Suppressor macrophage treated with lipopolysaccharide for 1 hour (primary cell): ENCODE measurements at regions not wholly inside any gene's neighbourhood (a gene's known extent, or its start where the extent isn't known, plus 50 kb on each side); places are given as distances from the start of the nearest gene placed in this dataset.
"Not testable (repeated sequence)": the region's sequence is repeated elsewhere in the genome, so short reads cannot be mapped to it uniquely, and the experiment has no call there.

Source experiments
- DNase-seq, 3 donors: peaks; one replicate each; pipeline ENCODE4 v3.0.0-alpha.2; 2020 to 2022

- no peak for DNase-seq
Observed at GRCh38 chr5:167918184-167918812, 373.1 kb upstream of the WWC1 start.

GRCh38 chr5:167918813-167919483 lies 372.5 kb upstream of the WWC1 start:
- no peak for DNase-seq

- peak; percentile 50 to 71 (median 69) for DNase-seq
Observed at GRCh38 chr5:167920589-167920988, 370.9 kb upstream of the WWC1 start.

- DNase-seq = peak in 2 of 3 donors; percentile 25 to 33
Observed at GRCh38 chr5:167921796-167922195, 369.6 kb upstream of the WWC1 start.

GRCh38 chr5:167923396-167923795 lies 368.0 kb upstream of the WWC1 start:
- DNase-seq = no peak

- no peak for DNase-seq
Observed at GRCh38 chr5:167929841-167930240, 361.6 kb upstream of the WWC1 start.

- DNase-seq = no peak
Observed at GRCh38 chr5:167934551-167934971, 356.9 kb upstream of the WWC1 start.

- no peak for DNase-seq
Observed at GRCh38 chr5:167936022-167936421, 355.4 kb upstream of the WWC1 start.

- DNase-seq = no peak
Observed at GRCh38 chr5:167936944-167937634, 354.4 kb upstream of the WWC1 start.

GRCh38 chr5:167937635-167937998 lies 353.8 kb upstream of the WWC1 start:
- DNase-seq = peak; percentile 3 to 19 (median 14)

GRCh38 chr5:167939686-167940085 lies 351.8 kb upstream of the WWC1 start:
- DNase-seq = no peak

GRCh38 chr5:167940911-167941310 lies 350.5 kb upstream of the WWC1 start:
- DNase-seq = no peak

- not testable (repeated sequence) for DNase-seq
Observed at GRCh38 chr5:167941556-167941955, 349.9 kb upstream of the WWC1 start.

GRCh38 chr5:167943343-167943742 lies 348.1 kb upstream of the WWC1 start:
- DNase-seq = no peak

GRCh38 chr5:167944121-167944852 lies 347.2 kb upstream of the WWC1 start:
- no peak for DNase-seq

GRCh38 chr5:167945542-167946384 lies 345.7 kb upstream of the WWC1 start:
- no peak for DNase-seq

- no peak for DNase-seq
Observed at GRCh38 chr5:167947306-167947705, 344.1 kb upstream of the WWC1 start.

GRCh38 chr5:167948251-167948650 lies 343.2 kb upstream of the WWC1 start:
- no peak for DNase-seq

GRCh38 chr5:167949435-167949834 lies 342.0 kb upstream of the WWC1 start:
- no peak for DNase-seq

GRCh38 chr5:167950126-167950721 lies 341.2 kb upstream of the WWC1 start:
- no peak for DNase-seq

GRCh38 chr5:167951116-167951515 lies 340.3 kb upstream of the WWC1 start:
- DNase-seq = no peak
